GM18519 (cell line): ENCODE measurements at regions not wholly inside any gene's neighbourhood (a gene's known extent, or its start where the extent isn't known, plus 50 kb on each side); places are given as distances from the start of the nearest gene placed in this dataset.
"Not testable (repeated sequence)": the region's sequence is repeated elsewhere in the genome, so short reads cannot be mapped to it uniquely, and the experiment has no call there.

Source experiments
- ATAC-seq: cut with Tn5 transposase; IDR thresholded peaks from one replicate; pipeline ENCODE4 v1.9.1; 2021; ENCODE audit warnings: mild to moderate bottlenecking, moderate library complexity; ENCODE audit not compliant: unreplicated experiment, low FRiP score

GRCh38 chr17:12195418-12195817 lies 174.7 kb downstream of the MAP2K4 start:
- ATAC-seq, result no peak

GRCh38 chr17:12201294-12201880 lies 180.7 kb downstream of the MAP2K4 start:
- no peak for ATAC-seq

- ATAC-seq, result no peak
Observed at GRCh38 chr17:12209632-12210191, 189.0 kb downstream of the MAP2K4 start.

GRCh38 chr17:12220714-12221439 lies 200.2 kb downstream of the MAP2K4 start:
- ATAC-seq, result not testable (repeated sequence)

GRCh38 chr17:12222392-12222791 lies 201.7 kb downstream of the MAP2K4 start:
- no peak for ATAC-seq

GRCh38 chr17:12227547-12227946 lies 206.9 kb downstream of the MAP2K4 start:
- no peak for ATAC-seq

GRCh38 chr17:12229335-12229734 lies 208.7 kb downstream of the MAP2K4 start:
- no peak for ATAC-seq

- no peak for ATAC-seq
Observed at GRCh38 chr17:12230481-12231354, 210.0 kb downstream of the MAP2K4 start.

GRCh38 chr17:12231355-12231682 lies 210.6 kb downstream of the MAP2K4 start:
- no peak for ATAC-seq

GRCh38 chr17:12239021-12239420 lies 218.3 kb downstream of the MAP2K4 start:
- not testable (repeated sequence) for ATAC-seq

GRCh38 chr17:12242345-12242954 lies 221.8 kb downstream of the MAP2K4 start:
- no peak for ATAC-seq

GRCh38 chr17:12247761-12248160 lies 227.1 kb downstream of the MAP2K4 start:
- ATAC-seq, result no peak

- no peak for ATAC-seq
Observed at GRCh38 chr17:12250973-12251372, 230.3 kb downstream of the MAP2K4 start.

- no peak for ATAC-seq
Observed at GRCh38 chr17:12252462-12252861, 231.8 kb downstream of the MAP2K4 start.

GRCh38 chr17:12254460-12254859 lies 233.8 kb downstream of the MAP2K4 start:
- no peak for ATAC-seq

GRCh38 chr17:12256380-12256995 lies 235.8 kb downstream of the MAP2K4 start:
- ATAC-seq, result peak; percentile 65

GRCh38 chr17:12257176-12257575 lies 236.5 kb downstream of the MAP2K4 start:
- ATAC-seq, result no peak

- ATAC-seq, result no peak
Observed at GRCh38 chr17:12261354-12261753, 240.7 kb downstream of the MAP2K4 start.

- ATAC-seq, result no peak
Observed at GRCh38 chr17:12269751-12270150, 249.1 kb downstream of the MAP2K4 start.

- ATAC-seq, result no peak
Observed at GRCh38 chr17:12277827-12278226, 257.1 kb downstream of the MAP2K4 start.
